Prostate gland (tissue), 2 donors: ENCODE measurements at regions not wholly inside any gene's neighbourhood (a gene's known extent, or its start where the extent isn't known, plus 50 kb on each side); places are given as distances from the start of the nearest gene placed in this dataset.
A peak's percentile ranks its signal among the peaks of the same experiment; 100 is the strongest.

Experiments used
- DNase-seq: peaks from one replicate; pipeline ENCODE4 v3.0.0-alpha.2; 2019; ENCODE audit warnings: low spot score
- H3K27ac ChIP-seq, 2 donors: fragments of 200-600 bp; sonication (generic); 2 replicates each; pipeline ENCODE4 v1.5.1; 2017 to 2019
- H3K27me3 ChIP-seq: fragments of 200-600 bp; sonication (generic); replicated peaks from 2 replicates; pipeline ENCODE4 v1.5.1; 2019; ENCODE audit not compliant: insufficient read depth
- H3K36me3 ChIP-seq, 2 donors: fragments of 200-600 bp; sonication (generic); 1 replicate in 1 of 2; 2 replicates in 1 of 2; pipeline versions ENCODE4 v1.5.1 to v1.8.1; 2017 to 2019
- H3K4me1 ChIP-seq: fragments of 200-600 bp; sonication (generic); replicated peaks from 2 replicates; pipeline ENCODE4 v1.5.1; 2019
- H3K4me3 ChIP-seq, 2 donors: fragments of 200-600 bp; sonication (generic); 2 replicates each; pipeline ENCODE4 v1.5.1; 2017 to 2019
- H3K9me3 ChIP-seq: fragments of 200-600 bp; sonication (generic); 2 replicates; pipeline ENCODE4 v1.5.1; 2017
- CTCF ChIP-seq, 4 experiments: fragments of 200-600 bp in 2 of 4; fragments of 450-650 bp in 2 of 4; sonication (generic) in 2 of 4; IDR thresholded peaks; 1 replicate in 3 of 4; 2 replicates in 1 of 4; pipeline ENCODE4 v1.5.1; 2016 to 2019; ENCODE audit warnings: antibody characterized with exemption in 4 of 4, mild to moderate bottlenecking in 2 of 4, moderate library complexity in 2 of 4
- POLR2A ChIP-seq: fragments of 450-650 bp; IDR thresholded peaks from one replicate; pipeline ENCODE4 v1.6.1; 2016; ENCODE audit warnings: antibody characterized with exemption, mild to moderate bottlenecking
- POLR2AphosphoS5 ChIP-seq: sonication (generic); formaldehyde crosslinking; IDR thresholded peaks from one replicate; pipeline ENCODE4 v1.6.1; 2017; ENCODE audit warnings: antibody characterized with exemption
- WGBS: methylation state at CpG from one replicate; pipeline ENCODE4 v1.1.5; 2018; 5-methylcytosine and 5-hydroxymethylcytosine counted together
- intact Hi-C: fragments of 100-400 bp; cut with DNase I; formaldehyde crosslinking; loops from one replicate; pipeline ENCODE4 v1.14.2; 2022

- WGBS, result 15% methylated on average over 3 of the region's 3 CpGs
- no peaks in the 10 kb centered on the region for H3K36me3 ChIP-seq
- DNase-seq, result no peak
- TF ChIP-seq POLR2A, result no peak
- peak overlapping the region in 1 of 2 donors; percentile 41 for H3K27ac ChIP-seq
- H3K4me3 ChIP-seq, result peak overlapping the region in 1 of 2 donors; percentile 3
- H3K9me3 ChIP-seq, result no peaks in the 10 kb centered on the region
- intact Hi-C loops, result no loop called here
- no peaks in the 10 kb centered on the region for H3K4me1 ChIP-seq
- no peaks in the 10 kb centered on the region for H3K27me3 ChIP-seq
Measured at GRCh38 chr4:123812066-123812390, 415.4 kb downstream of the SPRY1 start.

- WGBS, result 97% methylated on average over 2 of the region's 2 CpGs
Measured at GRCh38 chr4:123813901-123814300, 417.3 kb downstream of the SPRY1 start.

DNA sequence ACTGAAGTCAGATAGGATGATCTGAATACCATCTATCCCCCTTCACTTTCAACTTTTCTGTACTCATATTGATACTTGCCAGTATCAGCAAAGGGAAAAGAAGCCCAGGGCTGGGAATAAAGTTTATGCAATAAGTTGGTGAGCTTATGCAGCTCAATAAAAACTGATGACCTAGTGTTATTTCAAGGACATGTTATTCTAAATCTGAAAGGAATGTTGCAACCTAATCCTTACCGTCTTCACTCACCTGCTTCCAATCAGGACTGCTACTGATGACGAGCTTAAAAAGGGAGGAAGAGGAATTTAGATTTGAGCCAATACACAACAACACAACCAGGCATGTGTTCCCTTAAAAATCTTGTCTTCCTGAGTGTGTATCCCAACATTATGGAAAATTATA, 419.9 kb downstream of the SPRY1 start:
- Histone ChIP-seq H3K27ac (no peak overlapping the region), H3K36me3 (no peaks in the 10 kb centered on the region), H3K27me3 (no peaks in the 10 kb centered on the region), H3K4me1 (no peaks in the 10 kb centered on the region), H3K4me3 (no peak overlapping the region), H3K9me3 (no peaks in the 10 kb centered on the region)
- TF ChIP-seq POLR2A (no peak), POLR2AphosphoS5 (no peak), CTCF (IDR thresholded peaks at IDR 0.05) (no peak)
- intact Hi-C loops, result no loop called here
- 54% methylated on average over 2 of the region's 2 CpGs for WGBS
- no peak for DNase-seq

More at GRCh38 chr4:123813901-123814300, 417.3 kb downstream of the SPRY1 start:
- Histone ChIP-seq H3K27ac (no peak overlapping the region), H3K27me3 (no peaks in the 10 kb centered on the region), H3K36me3 (no peaks in the 10 kb centered on the region), H3K4me1 (no peaks in the 10 kb centered on the region), H3K4me3 (no peak overlapping the region), H3K9me3 (no peaks in the 10 kb centered on the region)
- intact Hi-C loops, result no loop called here
- no peak for DNase-seq
- TF ChIP-seq CTCF (IDR thresholded peaks at IDR 0.05) (no peak), POLR2AphosphoS5 (no peak), POLR2A (no peak)

- Histone ChIP-seq H3K27me3 (no peaks in the 10 kb centered on the region), H3K4me1 (no peaks in the 10 kb centered on the region), H3K9me3 (no peaks in the 10 kb centered on the region), H3K36me3 (no peaks in the 10 kb centered on the region), H3K27ac (no peak overlapping the region), H3K4me3 (no peak overlapping the region)
- TF ChIP-seq POLR2AphosphoS5 (no peak), CTCF (IDR thresholded peaks at IDR 0.05) (no peak), POLR2A (no peak)
- no peak for DNase-seq
- WGBS, result 83% methylated on average over 7 of the region's 7 CpGs
- intact Hi-C loops, result no loop called here
Measured at GRCh38 chr4:123817025-123817688, 420.6 kb downstream of the SPRY1 start.

- TF ChIP-seq CTCF (IDR thresholded peaks at IDR 0.05) (no peak), POLR2A (no peak), POLR2AphosphoS5 (no peak)
- Histone ChIP-seq H3K27me3 (no peaks in the 10 kb centered on the region), H3K36me3 (no peaks in the 10 kb centered on the region), H3K9me3 (no peaks in the 10 kb centered on the region), H3K4me3 (no peak overlapping the region), H3K27ac (no peak overlapping the region), H3K4me1 (no peaks in the 10 kb centered on the region)
- no peak for DNase-seq
- intact Hi-C loops, result no loop called here
Measured at GRCh38 chr4:123819362-123820035, 422.9 kb downstream of the SPRY1 start.
